ENCODE measurements at regions not wholly inside any gene's neighbourhood (a gene's known extent, or its start where the extent isn't known, plus 50 kb on each side); places are given as distances from the start of the nearest gene placed in this dataset.
A peak's percentile ranks its signal among the peaks of the same experiment; 100 is the strongest.

GRCh38 chr3:44021651-44022594 lies 219.8 kb upstream of the TOPAZ1 start:
- no peak overlapping the region for H3K9ac ChIP-seq (ENCODE audit: low read depth, low read length, poor library complexity, severe bottlenecking)
- H4K20me1 ChIP-seq (ENCODE audit: insufficient read depth, low read length, poor library complexity, severe bottlenecking) = no peaks in the 10 kb centered on the region
- no peaks in the 10 kb centered on the region for H3K36me3 ChIP-seq (ENCODE audit: insufficient read depth, low read length)
- no peaks in the 10 kb centered on the region for H3K9me3 ChIP-seq (ENCODE audit: insufficient read depth, low read depth, low read length)
- no peak overlapping the region for H2AFZ ChIP-seq (ENCODE audit: low read length)
- H3F3A ChIP-seq (ENCODE audit: low read depth) = no peaks in the 10 kb centered on the region
- no peaks in the 10 kb centered on the region for H3K79me2 ChIP-seq (ENCODE audit: insufficient read depth, low read length)
- no peak for TF ChIP-seq EZH2phosphoT487 (IDR thresholded peaks at IDR 0.05; ENCODE audit: borderline replicate concordance)
- TF ChIP-seq, protein P1, sequence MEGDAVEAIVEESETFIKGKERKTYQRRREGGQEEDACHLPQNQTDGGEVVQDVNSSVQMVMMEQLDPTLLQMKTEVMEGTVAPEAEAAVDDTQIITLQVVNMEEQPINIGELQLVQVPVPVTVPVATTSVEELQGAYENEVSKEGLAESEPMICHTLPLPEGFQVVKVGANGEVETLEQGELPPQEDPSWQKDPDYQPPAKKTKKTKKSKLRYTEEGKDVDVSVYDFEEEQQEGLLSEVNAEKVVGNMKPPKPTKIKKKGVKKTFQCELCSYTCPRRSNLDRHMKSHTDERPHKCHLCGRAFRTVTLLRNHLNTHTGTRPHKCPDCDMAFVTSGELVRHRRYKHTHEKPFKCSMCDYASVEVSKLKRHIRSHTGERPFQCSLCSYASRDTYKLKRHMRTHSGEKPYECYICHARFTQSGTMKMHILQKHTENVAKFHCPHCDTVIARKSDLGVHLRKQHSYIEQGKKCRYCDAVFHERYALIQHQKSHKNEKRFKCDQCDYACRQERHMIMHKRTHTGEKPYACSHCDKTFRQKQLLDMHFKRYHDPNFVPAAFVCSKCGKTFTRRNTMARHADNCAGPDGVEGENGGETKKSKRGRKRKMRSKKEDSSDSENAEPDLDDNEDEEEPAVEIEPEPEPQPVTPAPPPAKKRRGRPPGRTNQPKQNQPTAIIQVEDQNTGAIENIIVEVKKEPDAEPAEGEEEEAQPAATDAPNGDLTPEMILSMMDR (conservative IDR thresholded peaks at IDR 0.05; ENCODE audit: low read length) = no peak
- no peak overlapping the region for H3K4me2 ChIP-seq (ENCODE audit: low read depth, low read length, poor library complexity, severe bottlenecking)
- H3K27me3 ChIP-seq (ENCODE audit: insufficient read depth, low read length, poor library complexity, severe bottlenecking) = no peaks in the 10 kb centered on the region
- H3K4me3 ChIP-seq (ENCODE audit: low read length, poor library complexity, severe bottlenecking) = no peak overlapping the region
- H3K4me1 ChIP-seq (ENCODE audit: insufficient read depth, low read length, poor library complexity, severe bottlenecking) = peaks cover 10% of the 10 kb centered on the region
- H3K9me2 ChIP-seq (replicated peaks; ENCODE audit: low read depth, low read length) = no peaks in the 10 kb centered on the region

- no peak overlapping the region for H3K4me2 ChIP-seq (ENCODE audit: low read depth, low read length, poor library complexity, severe bottlenecking)
- H2AFZ ChIP-seq (ENCODE audit: low read length) = no peak overlapping the region
- no peaks in the 10 kb centered on the region for H3K9me3 ChIP-seq (ENCODE audit: insufficient read depth, low read depth, low read length)
- H3K9ac ChIP-seq (ENCODE audit: low read depth, low read length, poor library complexity, severe bottlenecking) = no peak overlapping the region
- no peaks in the 10 kb centered on the region for H3K36me3 ChIP-seq (ENCODE audit: insufficient read depth, low read length)
- H3F3A ChIP-seq (ENCODE audit: low read depth) = no peaks in the 10 kb centered on the region
- no peaks in the 10 kb centered on the region for H4K20me1 ChIP-seq (ENCODE audit: insufficient read depth, low read length, poor library complexity, severe bottlenecking)
- TF ChIP-seq, protein P1 (conservative IDR thresholded peaks at IDR 0.05; ENCODE audit: low read length) = no peak
- TF ChIP-seq EZH2phosphoT487 (IDR thresholded peaks at IDR 0.05; ENCODE audit: borderline replicate concordance) = no peak
- no peak overlapping the region for H3K4me3 ChIP-seq (ENCODE audit: low read length, poor library complexity, severe bottlenecking)
- H3K27me3 ChIP-seq (ENCODE audit: insufficient read depth, low read length, poor library complexity, severe bottlenecking) = no peaks in the 10 kb centered on the region
- H3K9me2 ChIP-seq (replicated peaks; ENCODE audit: low read depth, low read length) = no peaks in the 10 kb centered on the region
- H3K79me2 ChIP-seq (ENCODE audit: insufficient read depth, low read length) = no peaks in the 10 kb centered on the region
- H3K4me1 ChIP-seq (ENCODE audit: insufficient read depth, low read length, poor library complexity, severe bottlenecking) = peaks cover 8% of the 10 kb centered on the region
These were observed 217.6 kb upstream of the TOPAZ1 start for GRCh38 chr3:44023961-44024593.

DNA sequence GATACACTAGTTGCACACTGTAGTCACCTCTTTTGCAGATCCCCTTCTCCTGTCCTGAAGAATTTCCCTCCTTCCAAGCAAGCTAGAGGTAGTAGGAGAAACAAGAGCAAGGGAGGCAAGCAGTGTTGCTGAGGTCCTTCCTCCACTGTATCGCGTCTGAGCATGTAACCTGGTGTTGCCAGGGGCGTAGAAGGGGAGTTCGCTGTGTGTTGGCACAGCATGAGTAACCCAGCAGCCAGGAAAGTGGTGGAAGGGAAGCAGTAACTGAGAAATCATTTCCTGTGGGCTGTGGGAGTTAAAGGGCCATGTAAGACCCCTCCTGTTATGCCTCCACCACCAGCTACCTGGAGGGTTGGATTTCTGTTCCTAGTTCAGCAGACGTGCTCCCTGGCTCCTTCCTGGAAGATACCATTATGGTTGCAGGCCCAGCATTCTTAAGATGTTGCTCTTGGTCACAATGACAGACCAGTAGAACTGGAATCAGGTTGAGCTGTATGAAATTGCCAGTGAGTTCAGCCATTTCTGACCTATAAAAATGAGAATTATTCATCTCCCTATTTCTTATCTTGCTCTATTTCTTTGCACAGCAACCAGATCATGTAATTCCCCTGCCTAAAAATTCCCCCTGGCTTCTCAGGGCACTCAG lies 215.3 kb upstream of the TOPAZ1 start:
- no peaks in the 10 kb centered on the region for H3K9me3 ChIP-seq (ENCODE audit: insufficient read depth, low read depth, low read length)
- no peaks in the 10 kb centered on the region for H4K20me1 ChIP-seq (ENCODE audit: insufficient read depth, low read length, poor library complexity, severe bottlenecking)
- H3K4me2 ChIP-seq (ENCODE audit: low read depth, low read length, poor library complexity, severe bottlenecking) = peak overlapping the region; percentile 8
- H3K4me3 ChIP-seq (ENCODE audit: low read length, poor library complexity, severe bottlenecking) = no peak overlapping the region
- H3K79me2 ChIP-seq (ENCODE audit: insufficient read depth, low read length) = no peaks in the 10 kb centered on the region
- TF ChIP-seq, protein P1 (conservative IDR thresholded peaks at IDR 0.05; ENCODE audit: low read length) = no peak
- no peak for TF ChIP-seq EZH2phosphoT487 (IDR thresholded peaks at IDR 0.05; ENCODE audit: borderline replicate concordance)
- H3K4me1 ChIP-seq (ENCODE audit: insufficient read depth, low read length, poor library complexity, severe bottlenecking) = peaks cover 8% of the 10 kb centered on the region
- H3K36me3 ChIP-seq (ENCODE audit: insufficient read depth, low read length) = no peaks in the 10 kb centered on the region
- H3F3A ChIP-seq (ENCODE audit: low read depth) = no peaks in the 10 kb centered on the region
- H2AFZ ChIP-seq (ENCODE audit: low read length) = peak overlapping the region; percentile 50; the same call in 1 of the 2 replicates
- no peaks in the 10 kb centered on the region for H3K9me2 ChIP-seq (replicated peaks; ENCODE audit: low read depth, low read length)
- no peak overlapping the region for H3K9ac ChIP-seq (ENCODE audit: low read depth, low read length, poor library complexity, severe bottlenecking)
- no peaks in the 10 kb centered on the region for H3K27me3 ChIP-seq (ENCODE audit: insufficient read depth, low read length, poor library complexity, severe bottlenecking)

Data from Loucy (cell line).